IMR-90 (cell line): ENCODE measurements at regions not wholly inside any gene's neighbourhood (a gene's known extent, or its start where the extent isn't known, plus 50 kb on each side); places are given as distances from the start of the nearest gene placed in this dataset.

ENCODE experiments used
- ATAC-seq: fragments of 200-7000 bp; cut with Tn5 transposase; 2 replicates; pipeline ENCODE4 v1.9.1; 2020; ENCODE audit warnings: low read depth, mild to moderate bottlenecking, moderate library complexity
- BruUV-seq: library from RNA; stranded (reverse); fragments of 400-500 nt; replicated peaks from 2 replicates; lab custom pipeline; 2021; lab: Mats Ljungman, UMichigan
- CTCF ChIA-PET: fragments of 300-600 bp; formaldehyde crosslinking; extraction: SDS; loops from one replicate; lab custom pipeline; 2021; ENCODE audit warnings: antibody characterized with exemption; lab: Yijun Ruan, JAX
- POLR2A ChIA-PET: fragments of 300-600 bp; sonication (Branson Sonifier 250); formaldehyde crosslinking; loops from one replicate; lab custom pipeline; 2022; ENCODE audit warnings: antibody characterized with exemption; ENCODE audit not compliant: unreplicated experiment; lab: Charles Lee
- DNase-seq: peaks from one replicate; pipeline ENCODE4 v3.0.0; 2013
- H2AFZ ChIP-seq: replicated peaks from 2 replicates; pipeline ENCODE3; 2013; ENCODE audit warnings: low read length, mild to moderate bottlenecking; ENCODE audit not compliant: poor library complexity
- H2AK5ac ChIP-seq: 2 replicates; pipeline ENCODE4 v1.6.1; 2013; ENCODE audit warnings: low read depth, low read length, inconsistent platforms
- H2AK9ac ChIP-seq: replicated peaks from 2 replicates; pipeline ENCODE3; 2013; ENCODE audit warnings: mild to moderate bottlenecking, low read depth, low read length, moderate library complexity; ENCODE audit not compliant: poor library complexity
- H2BK120ac ChIP-seq: 2 replicates; pipeline ENCODE4 v1.6.1; 2013; ENCODE audit warnings: low read depth, low read length, inconsistent platforms
- H2BK15ac ChIP-seq: 3 replicates; pipeline ENCODE4 v1.6.1; 2013; ENCODE audit warnings: low read depth, low read length, inconsistent platforms
- H2BK20ac ChIP-seq: 2 replicates; pipeline ENCODE4 v1.6.1; 2013; ENCODE audit warnings: low read depth, mild to moderate bottlenecking, inconsistent platforms, low read length, moderate library complexity
- H2BK5ac ChIP-seq: 2 replicates; pipeline ENCODE4 v1.6.1; 2013; ENCODE audit warnings: mild to moderate bottlenecking, low read depth, low read length, inconsistent platforms; ENCODE audit not compliant: poor library complexity, severe bottlenecking
- H3K14ac ChIP-seq: replicated peaks from 2 replicates; pipeline ENCODE4 v1.6.1; 2013; ENCODE audit warnings: low read depth, low read length, inconsistent platforms
- H3K18ac ChIP-seq: 2 replicates; pipeline ENCODE4 v1.6.1; 2013; ENCODE audit warnings: low read depth, low read length, control low read depth
- H3K23ac ChIP-seq: 2 replicates; pipeline ENCODE4 v1.6.1; 2013; ENCODE audit warnings: low read depth, low read length, inconsistent platforms
- H3K27ac ChIP-seq: 2 replicates; pipeline ENCODE4 v1.5.1; 2013; ENCODE audit warnings: mild to moderate bottlenecking, control low read depth, low read length; ENCODE audit not compliant: insufficient read depth
- H3K27me3 ChIP-seq: 2 replicates; pipeline ENCODE4 v1.6.1; 2013; ENCODE audit warnings: low read length; ENCODE audit not compliant: control insufficient read depth, insufficient read depth
- H3K36me3 ChIP-seq: 2 replicates; pipeline ENCODE4 v1.6.1; 2013; ENCODE audit warnings: low read length, mixed read lengths; ENCODE audit not compliant: control insufficient read depth, insufficient read depth
- H3K4ac ChIP-seq: 2 replicates; pipeline ENCODE4 v1.6.1; 2013; ENCODE audit warnings: low read depth, low read length, inconsistent platforms
- H3K4me1 ChIP-seq: 2 replicates; pipeline ENCODE4 v1.6.1; 2013; ENCODE audit warnings: low read length, mixed read lengths; ENCODE audit not compliant: control insufficient read depth, insufficient read depth
- H3K4me2 ChIP-seq: 2 replicates; pipeline ENCODE4 v1.6.1; 2013; ENCODE audit warnings: low read depth, mild to moderate bottlenecking, control low read depth, low read length, moderate library complexity
- H3K4me3 ChIP-seq: 2 replicates; pipeline ENCODE4 v1.5.1; 2013; ENCODE audit warnings: low read depth, mild to moderate bottlenecking, control low read depth, low read length, moderate library complexity; ENCODE audit not compliant: insufficient read depth
- H3K56ac ChIP-seq: 2 replicates; pipeline ENCODE4 v1.6.1; 2013; ENCODE audit warnings: low read length, inconsistent platforms; ENCODE audit not compliant: insufficient read depth; ENCODE audit errors: extremely low read depth
- H3K79me1 ChIP-seq, 2 experiments: 2 replicates each; pipeline ENCODE4 v1.6.1; 2013; ENCODE audit warnings: low read length in 2 of 2, inconsistent platforms in 1 of 2, low read depth in 1 of 2
- H3K9ac ChIP-seq: 2 replicates; pipeline ENCODE4 v1.6.1; 2013; ENCODE audit warnings: low read depth, low read length, control low read depth
- H3K9me1 ChIP-seq: 2 replicates; pipeline ENCODE4 v1.6.1; 2013; ENCODE audit warnings: low read length, inconsistent platforms; ENCODE audit not compliant: insufficient read depth
- H3K9me3 ChIP-seq: 2 replicates; pipeline ENCODE4 v1.6.1; 2013; ENCODE audit warnings: low read length; ENCODE audit not compliant: control insufficient read depth, insufficient read depth
- H4K20me1 ChIP-seq: 2 replicates; pipeline ENCODE4 v1.6.1; 2013; ENCODE audit warnings: low read length, inconsistent platforms; ENCODE audit not compliant: insufficient read depth
- H4K5ac ChIP-seq: 2 replicates; pipeline ENCODE4 v1.6.1; 2013; ENCODE audit warnings: mild to moderate bottlenecking, low read depth, low read length, control low read depth
- H4K8ac ChIP-seq, 2 experiments: 2 replicates each; pipeline ENCODE4 v1.6.1; 2013; ENCODE audit warnings: low read depth in 2 of 2, low read length in 2 of 2, control low read depth in 1 of 2, inconsistent platforms in 1 of 2
- H4K91ac ChIP-seq: 2 replicates; pipeline ENCODE4 v1.6.1; 2013; ENCODE audit warnings: low read depth, low read length, inconsistent platforms; ENCODE audit not compliant: insufficient read depth
- BHLHE40 ChIP-seq: fragments of 150-350 bp; IDR thresholded peaks from 2 replicates; pipeline ENCODE4 v1.6.1; 2016; ENCODE audit warnings: mild to moderate bottlenecking, low read depth, low read length
- CEBPB ChIP-seq: IDR thresholded peaks from 2 replicates; pipeline ENCODE4 v1.6.1; 2012; ENCODE audit warnings: low read depth, low read length, improper control_type of control experiment
- CHD1 ChIP-seq: IDR thresholded peaks from 2 replicates; pipeline ENCODE4 v1.6.1; 2012; ENCODE audit warnings: low read depth, low read length, improper control_type of control experiment
- CTCF ChIP-seq: conservative IDR thresholded peaks from 2 replicates; pipeline ENCODE4 v1.5.1; 2012; ENCODE audit warnings: mild to moderate bottlenecking, low read depth, low read length, improper control_type of control experiment
- ELK1 ChIP-seq: fragments of 150-350 bp; IDR thresholded peaks from 2 replicates; pipeline ENCODE4 v1.6.1; 2016; ENCODE audit warnings: low read depth, mild to moderate bottlenecking, low read length, moderate library complexity, borderline replicate concordance
- FOS ChIP-seq: fragments of 150-350 bp; IDR thresholded peaks from 2 replicates; pipeline ENCODE4 v1.6.1; 2016; ENCODE audit warnings: low read depth, low read length
- MAFK ChIP-seq: IDR thresholded peaks from 2 replicates; pipeline ENCODE4 v1.6.1; 2012; ENCODE audit warnings: low read depth, low read length, improper control_type of control experiment
- MAZ ChIP-seq: IDR thresholded peaks from 2 replicates; pipeline ENCODE4 v1.6.1; 2012; ENCODE audit warnings: low read depth, mild to moderate bottlenecking, low read length, improper control_type of control experiment, moderate library complexity, borderline replicate concordance
- MXI1 ChIP-seq: IDR thresholded peaks from 2 replicates; pipeline ENCODE4 v1.6.1; 2012; ENCODE audit warnings: low read depth, mild to moderate bottlenecking, low read length, moderate library complexity, borderline replicate concordance
- NFE2L2 ChIP-seq: fragments of 150-350 bp; IDR thresholded peaks from 2 replicates; pipeline ENCODE4 v1.6.1; 2016; ENCODE audit warnings: low read depth, mild to moderate bottlenecking, low read length
- POLR2A ChIP-seq: IDR thresholded peaks from 2 replicates; pipeline ENCODE4 v1.6.1; 2012; ENCODE audit warnings: mild to moderate bottlenecking, low read depth, low read length
- RAD21 ChIP-seq: IDR thresholded peaks from 2 replicates; pipeline ENCODE4 v1.6.1; 2012; ENCODE audit warnings: low read length, improper control_type of control experiment
- RCOR1 ChIP-seq: IDR thresholded peaks from 2 replicates; pipeline ENCODE4 v1.6.1; 2012; ENCODE audit warnings: mild to moderate bottlenecking, low read length, improper control_type of control experiment; ENCODE audit not compliant: insufficient replicate concordance
- RFX5 ChIP-seq: IDR thresholded peaks from 2 replicates; pipeline ENCODE4 v1.8.0; 2012; ENCODE audit warnings: low read depth, mild to moderate bottlenecking, low read length, moderate library complexity
- SMC3 ChIP-seq: fragments of 150-350 bp; IDR thresholded peaks from 2 replicates; pipeline ENCODE4 v1.6.1; 2016; ENCODE audit warnings: low read depth, mild to moderate bottlenecking, antibody characterized with exemption, low read length, moderate library complexity
- USF2 ChIP-seq: fragments of 150-350 bp; IDR thresholded peaks from 2 replicates; pipeline ENCODE4 v1.6.1; 2017; ENCODE audit warnings: mild to moderate bottlenecking, antibody characterized with exemption, low read length, low read depth
- WGBS, 2 experiments: methylation state at CpG; one replicate each; pipeline versions ENCODE4 v1.1.5 to v1.1.7; 2013; ENCODE audit warnings: missing lambda C conversion rate in 2 of 2; ENCODE audit not compliant: insufficient read length in 1 of 2; ENCODE audit errors: extremely low coverage in 2 of 2; 5-methylcytosine and 5-hydroxymethylcytosine counted together
- dilution Hi-C: fragments of 300-500 bp; cut with HindIII; formaldehyde crosslinking; loops from one replicate; pipeline ENCODE4 v1.14.3; 2018; ENCODE audit warnings: low sequenced_read_pairs; ENCODE audit not compliant: unreplicated experiment
- in situ Hi-C: fragments of 300-500 bp; cut with MboI; formaldehyde crosslinking; loops from 3 replicates; pipeline ENCODE4 v1.14.3; 2019; ENCODE audit warnings: low sequenced_read_pairs, inconsistent platforms, mixed read lengths
- intact Hi-C: fragments of 100-400 bp; cut with micrococcal nuclease; formaldehyde crosslinking; loops from 2 replicates; pipeline ENCODE4 v1.10.0; 2022

GRCh38 chr5:159586921-159587320 is 256.6 kb upstream of the IL12B start:
- intact Hi-C loops: no loop called here
- ChIA-PET CTCF (no interaction called here), POLR2A (no interaction called here)
- Histone ChIP-seq H3K9me1 (no peaks in the 10 kb centered on the region), H2BK5ac (no peak overlapping the region), H4K20me1 (no peaks in the 10 kb centered on the region), H2AK5ac (no peak overlapping the region), H3K4me3 (no peak overlapping the region), H4K91ac (no peak overlapping the region), H3K4me1 (peaks cover 1% of the 10 kb centered on the region), H3K23ac (no peak overlapping the region), H3K4me2 (no peak overlapping the region), H3K18ac (no peak overlapping the region), H2AFZ (no peak overlapping the region), H2BK15ac (no peak overlapping the region), H3K9ac (no peak overlapping the region), H2AK9ac (no peak overlapping the region), H3K4ac (no peak overlapping the region), H4K5ac (no peak overlapping the region), H3K56ac (no peak overlapping the region), H3K79me1 (no peaks in the 10 kb centered on the region), H3K27ac (no peak overlapping the region), H2BK120ac (no peak overlapping the region), H3K9me3 (no peaks in the 10 kb centered on the region), H3K27me3 (peaks cover 16% of the 10 kb centered on the region), H4K8ac (no peak overlapping the region), H3K14ac (no peak overlapping the region), H3K36me3 (no peaks in the 10 kb centered on the region), H2BK20ac (no peak overlapping the region)
- BruUV-seq: no TSS peak
- ATAC-seq (no peak), DNase-seq (no peak)
- dilution Hi-C loops: no loop called here
- no CpG with 5 or more reads among the region's 5 CpGs for WGBS, 2 experiments
- in situ Hi-C loops: no loop called here
- TF ChIP-seq RAD21: no peak
- no peak for TF ChIP-seq RCOR1
- TF ChIP-seq CHD1: no peak
- no peak for TF ChIP-seq NFE2L2
- TF ChIP-seq USF2: no peak
- TF ChIP-seq ELK1: no peak
- TF ChIP-seq MAFK: no peak
- TF ChIP-seq MXI1: no peak
- TF ChIP-seq MAZ: no peak
- TF ChIP-seq BHLHE40: no peak
- TF ChIP-seq FOS: no peak
- no peak for TF ChIP-seq SMC3
- TF ChIP-seq CEBPB: no peak
- no peak for TF ChIP-seq RFX5
- no peak for TF ChIP-seq POLR2A
- TF ChIP-seq CTCF: no peak
